Renal pelvis (tissue), 1 donor: ENCODE measurements at regions not wholly inside any gene's neighbourhood (a gene's known extent, or its start where the extent isn't known, plus 50 kb on each side); places are given as distances from the start of the nearest gene placed in this dataset.

Experiments used
- DNase-seq: peaks from one replicate; pipeline ENCODE4 v3.0.0-alpha.2; 2013

DNA sequence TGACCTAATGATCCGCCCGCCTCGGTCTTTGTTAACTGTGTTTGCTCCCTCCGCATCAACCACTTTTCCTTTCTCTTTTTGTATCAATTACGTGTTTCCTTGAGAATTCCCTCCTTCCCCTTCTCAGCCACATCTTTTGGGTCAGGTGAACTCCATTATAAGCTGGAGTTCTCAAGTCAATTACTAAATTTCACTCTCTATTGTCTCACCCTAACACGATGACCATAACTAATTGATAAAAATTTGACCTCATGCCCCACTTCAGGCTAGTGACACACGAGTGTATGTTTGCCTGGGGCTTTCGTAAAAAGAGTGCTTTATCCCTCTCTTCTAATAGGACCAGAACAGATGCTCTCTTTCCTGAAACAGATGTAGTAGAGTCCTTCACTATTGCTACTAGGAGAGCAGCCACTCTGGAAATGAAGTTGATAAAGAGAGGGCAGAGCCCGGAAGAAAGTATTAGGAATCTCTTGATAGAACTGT, 403.6 kb upstream of the ANXA10 start:
- no peak for DNase-seq

DNA sequence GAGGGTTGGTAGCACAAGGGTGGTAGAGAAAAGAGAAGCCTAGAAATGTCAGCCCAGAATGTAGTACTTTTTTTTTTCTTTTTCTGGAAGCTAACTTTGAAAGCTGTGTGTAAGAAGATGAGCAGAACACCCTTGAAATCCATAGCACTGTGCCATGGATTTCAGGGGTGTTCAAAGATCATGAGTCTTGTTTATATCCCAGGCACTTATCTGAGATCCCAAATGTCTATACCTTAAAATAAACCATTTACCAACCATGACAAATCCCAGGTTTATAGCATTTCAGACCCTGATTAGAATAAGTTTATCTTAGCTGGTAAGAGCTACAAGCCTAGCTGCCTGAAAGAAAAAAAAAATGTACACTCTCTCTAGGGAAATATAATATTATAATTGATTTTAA, 389.9 kb upstream of the ANXA10 start:
- no peak for DNase-seq

DNA sequence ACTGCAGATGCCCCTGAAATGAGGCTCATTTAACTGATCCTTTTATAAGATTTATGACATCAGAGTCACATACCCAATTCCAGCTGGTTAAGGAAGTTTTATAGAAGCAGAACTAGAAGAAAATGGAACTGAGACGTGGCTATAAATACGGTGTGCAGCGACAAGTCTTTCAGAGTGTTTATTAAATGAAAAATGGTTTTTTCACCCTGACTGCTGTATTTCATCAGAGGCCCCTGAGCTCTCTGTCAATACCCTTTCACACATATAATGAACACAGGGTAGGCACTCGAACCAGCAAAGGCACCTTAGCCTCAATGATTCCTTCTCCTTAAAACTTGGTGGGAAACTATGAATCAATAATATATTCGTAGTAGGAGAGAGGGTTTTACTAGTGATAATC, 380.8 kb upstream of the ANXA10 start:
- no peak for DNase-seq

DNA sequence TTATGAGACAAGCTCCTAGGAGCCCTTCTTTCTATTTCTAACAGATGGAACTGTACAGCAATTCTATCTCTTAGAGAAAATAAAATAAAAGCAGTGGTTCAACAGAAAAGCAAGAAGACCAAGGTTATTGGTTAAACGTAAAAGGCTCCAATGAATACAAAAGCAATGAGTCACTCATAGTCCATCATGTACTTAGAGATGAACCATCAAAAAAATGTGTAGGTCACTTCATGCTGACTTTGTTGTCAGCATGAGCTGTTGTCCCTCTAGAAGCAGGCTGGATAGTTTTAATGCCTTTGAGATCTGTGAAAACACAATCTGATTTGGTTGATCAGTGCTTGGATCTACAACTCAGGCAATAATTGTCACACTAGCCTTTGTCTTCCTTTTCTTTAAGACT, 378.6 kb upstream of the ANXA10 start:
- DNase-seq = no peak

DNA sequence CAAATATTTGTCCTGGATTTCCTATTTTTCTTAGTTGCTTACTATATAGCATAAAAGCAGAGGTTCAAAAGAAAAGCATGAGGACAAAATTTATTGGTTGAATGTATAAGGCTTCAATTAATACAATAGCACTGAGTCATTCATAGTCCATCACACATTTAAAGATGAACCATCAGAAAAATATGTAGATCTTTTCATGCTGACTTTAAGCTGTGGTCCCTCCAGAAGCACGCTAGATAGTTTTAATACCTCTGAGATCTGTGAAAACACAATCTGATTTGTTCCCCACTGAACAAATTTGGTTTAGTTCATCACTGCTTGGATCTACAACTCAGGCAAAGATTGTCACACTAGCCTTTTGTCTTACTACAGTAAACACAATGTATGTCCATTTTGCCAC, 377.2 kb upstream of the ANXA10 start:
- no peak for DNase-seq

DNA sequence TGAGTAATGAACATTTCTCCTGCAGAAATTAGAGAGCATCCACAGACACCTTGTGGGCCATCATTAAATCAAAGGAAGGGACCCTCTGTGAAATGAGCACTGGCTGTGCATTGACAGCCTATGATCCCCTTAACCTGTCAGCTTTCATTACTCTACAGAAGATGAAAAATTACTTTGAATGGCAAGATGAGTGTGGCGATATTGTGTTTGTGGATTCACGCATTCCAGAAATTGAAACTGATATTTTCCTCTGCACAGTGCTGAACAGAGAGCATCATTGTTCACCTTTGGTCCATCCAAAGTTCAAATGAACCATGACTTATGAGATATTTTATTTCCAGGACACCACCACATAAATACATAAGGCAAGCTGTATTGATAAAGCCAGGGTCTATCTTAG, 374.8 kb upstream of the ANXA10 start:
- no peak for DNase-seq

DNA sequence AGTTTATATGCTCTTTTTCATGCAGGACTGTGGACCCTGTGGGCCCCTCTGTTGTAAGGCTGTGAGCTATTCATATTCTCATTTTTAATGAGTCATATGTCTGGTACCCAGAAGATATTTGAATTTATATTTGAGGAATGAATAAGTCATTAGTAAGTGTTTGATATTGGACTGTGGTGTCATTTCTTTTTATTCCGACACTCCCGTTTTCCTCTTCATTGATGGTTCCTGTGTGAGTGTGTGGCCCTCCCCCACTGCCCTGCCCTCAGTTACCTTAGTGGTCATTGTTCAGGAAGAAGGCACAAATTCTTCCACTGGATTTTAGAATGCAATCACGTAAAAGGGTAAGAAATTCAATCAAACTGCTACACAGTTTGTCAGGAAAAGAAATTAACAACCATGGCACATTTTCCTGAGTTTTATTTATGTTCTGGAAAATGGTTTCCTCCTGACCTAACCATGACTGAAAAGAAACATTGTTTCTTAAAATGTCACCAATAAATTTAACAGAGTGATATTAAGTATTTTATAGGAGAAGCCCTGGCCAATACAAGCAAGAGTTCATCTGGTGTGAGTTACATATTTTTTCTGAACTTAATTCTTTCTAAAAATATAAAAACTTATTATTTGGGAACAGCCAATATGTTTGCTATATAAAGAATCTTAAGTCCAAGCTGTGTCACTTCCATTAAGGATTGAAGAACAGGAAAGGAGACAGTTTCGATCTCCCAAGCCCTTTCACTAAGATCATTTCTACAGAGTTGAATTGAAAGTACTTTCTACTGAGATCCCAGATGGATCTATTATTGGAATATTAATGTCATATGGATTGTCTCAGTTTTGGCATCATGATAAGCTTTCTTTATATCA, 370.5 kb upstream of the ANXA10 start:
- DNase-seq = peak; percentile 23

DNA sequence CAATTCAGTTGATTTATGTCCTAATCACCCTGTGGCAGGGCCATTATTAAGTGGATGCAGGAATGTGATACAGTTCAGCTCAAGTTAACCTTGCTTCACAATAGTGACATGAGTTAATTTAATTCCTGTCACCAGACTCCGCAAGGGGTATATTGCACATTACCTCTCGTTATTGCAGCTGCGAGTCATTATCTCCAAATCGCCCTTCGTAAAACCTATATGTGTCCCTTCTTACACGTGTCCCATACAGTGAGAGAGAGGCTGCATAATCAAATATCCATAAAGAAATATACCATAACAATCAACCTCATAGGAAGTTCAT, 369.9 kb upstream of the ANXA10 start:
- DNase-seq = peak; percentile 47

DNA sequence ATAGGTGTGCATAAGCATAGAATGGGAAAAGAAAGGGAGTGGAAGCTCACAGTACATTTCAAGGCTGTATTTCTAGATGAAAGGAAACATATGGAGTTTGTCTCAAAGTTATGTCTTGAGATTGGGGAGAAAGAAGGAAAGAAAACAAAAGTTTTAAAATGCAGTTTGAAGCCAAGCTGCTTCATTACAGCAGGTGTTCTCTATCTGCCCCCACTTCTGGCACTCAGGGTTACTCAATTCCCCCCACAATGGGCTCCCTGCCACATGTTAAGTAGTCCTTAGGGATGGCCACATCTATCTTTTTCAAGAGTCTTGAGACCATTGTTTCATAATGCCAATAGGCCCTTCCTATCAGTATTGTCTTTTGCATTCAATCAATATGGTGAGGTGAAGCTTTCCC, 367.4 kb upstream of the ANXA10 start:
- DNase-seq = peak; percentile 33

DNA sequence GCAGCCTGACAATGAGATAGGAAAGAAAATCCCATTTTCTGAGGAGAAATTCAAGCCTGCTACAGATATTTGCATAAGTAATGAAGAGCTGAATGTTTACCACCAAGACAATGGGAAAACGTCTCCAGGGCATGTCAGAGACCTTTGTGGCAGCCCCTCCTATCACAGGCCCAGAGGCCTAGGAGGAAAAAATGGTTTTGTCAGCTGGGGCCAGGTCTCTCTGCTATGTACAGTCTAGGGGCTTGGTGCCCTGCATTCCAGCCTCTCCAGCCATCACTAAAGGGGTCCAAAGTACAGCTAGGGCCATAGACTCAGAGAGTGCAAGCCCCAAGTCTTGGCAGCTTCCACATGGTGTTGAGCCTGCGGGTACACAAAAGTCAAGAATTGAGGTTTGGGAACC, 361.6 kb upstream of the ANXA10 start:
- DNase-seq = no peak

DNA sequence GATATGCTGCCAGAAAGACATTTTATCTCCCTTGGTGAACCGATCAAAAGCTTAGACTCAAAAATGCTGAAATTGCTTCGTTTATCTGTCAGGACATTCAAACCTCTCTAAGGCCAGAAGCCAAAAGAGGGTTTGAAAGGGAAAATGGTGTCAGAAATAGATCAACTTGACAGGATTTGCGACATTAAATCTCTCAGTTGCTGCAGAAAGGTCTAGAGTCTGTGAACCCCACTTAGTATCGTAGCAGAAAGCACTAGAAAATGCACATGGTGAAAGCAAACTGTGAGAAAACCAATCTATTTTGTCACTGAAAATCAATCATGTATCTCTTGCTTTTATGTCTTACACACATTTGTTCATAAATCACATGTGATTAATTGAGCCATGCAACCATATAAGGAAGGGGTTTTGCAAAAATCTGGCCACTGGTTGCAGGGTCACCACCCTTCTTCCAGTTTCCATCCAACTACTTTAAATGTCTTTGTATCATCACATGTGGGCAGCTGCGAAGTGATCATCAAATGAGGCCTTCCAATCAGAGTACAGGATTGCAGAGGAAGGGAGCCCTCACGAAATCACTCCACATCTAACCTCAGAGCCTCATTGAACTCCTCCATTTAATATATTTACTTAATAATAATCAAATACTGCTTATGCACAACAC, 347.2 kb upstream of the ANXA10 start:
- no peak for DNase-seq

DNA sequence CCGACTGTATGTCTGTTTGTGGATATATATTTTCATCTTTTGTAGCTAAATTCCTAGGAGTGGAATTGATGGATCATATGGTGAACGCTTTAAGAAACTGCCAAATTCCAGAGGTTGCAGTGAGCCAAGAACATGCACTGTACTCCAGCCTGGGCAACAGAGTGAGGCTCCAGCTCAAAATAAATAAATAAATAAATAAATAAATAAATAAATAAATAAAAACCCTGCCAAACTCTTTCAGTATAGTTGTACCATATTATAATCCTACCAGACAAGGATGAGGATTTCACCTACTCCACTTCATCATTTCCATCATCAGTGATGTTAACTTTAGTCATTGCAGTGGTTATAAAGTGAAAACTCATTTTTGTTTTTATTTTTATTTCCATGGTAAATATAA, 325.1 kb upstream of the ANXA10 start:
- DNase-seq = no peak

DNA sequence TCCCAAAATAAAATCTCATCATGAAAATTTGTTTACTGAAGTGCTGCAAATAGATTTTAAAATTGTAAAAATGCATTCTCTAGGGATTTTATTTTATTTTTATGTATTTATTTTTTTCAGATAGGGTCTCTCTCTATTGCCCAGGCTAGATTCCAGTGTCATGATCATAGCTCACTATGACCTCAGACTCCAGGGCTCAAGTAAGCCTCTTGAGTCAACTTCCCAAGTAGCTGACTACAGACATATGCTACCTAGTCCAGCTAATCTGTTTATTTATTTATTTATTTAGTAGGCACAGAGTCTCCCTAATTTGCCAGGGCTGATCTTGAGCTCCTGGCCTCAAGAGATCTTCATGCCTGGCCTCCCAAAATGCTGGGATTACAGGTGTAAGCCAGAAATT, 317.7 kb upstream of the ANXA10 start:
- no peak for DNase-seq

DNA sequence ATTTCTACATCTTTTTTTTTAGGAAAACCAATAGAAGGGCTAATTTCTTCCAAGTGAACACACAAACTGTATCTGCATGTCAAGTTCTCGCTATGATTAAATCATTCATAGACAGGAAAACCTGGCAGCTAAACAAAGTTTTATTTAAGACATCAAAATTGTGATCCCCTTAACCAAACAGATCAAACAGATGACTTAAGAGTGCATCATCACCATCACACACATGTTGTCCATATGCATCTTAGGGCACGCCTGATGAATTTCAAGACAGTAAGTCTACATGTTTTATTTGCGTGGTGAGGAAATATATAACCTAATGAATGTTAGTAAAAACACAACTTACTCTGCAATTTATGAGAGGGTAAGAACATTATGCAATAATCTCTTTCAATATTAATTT, 317.0 kb upstream of the ANXA10 start:
- DNase-seq = no peak

DNA sequence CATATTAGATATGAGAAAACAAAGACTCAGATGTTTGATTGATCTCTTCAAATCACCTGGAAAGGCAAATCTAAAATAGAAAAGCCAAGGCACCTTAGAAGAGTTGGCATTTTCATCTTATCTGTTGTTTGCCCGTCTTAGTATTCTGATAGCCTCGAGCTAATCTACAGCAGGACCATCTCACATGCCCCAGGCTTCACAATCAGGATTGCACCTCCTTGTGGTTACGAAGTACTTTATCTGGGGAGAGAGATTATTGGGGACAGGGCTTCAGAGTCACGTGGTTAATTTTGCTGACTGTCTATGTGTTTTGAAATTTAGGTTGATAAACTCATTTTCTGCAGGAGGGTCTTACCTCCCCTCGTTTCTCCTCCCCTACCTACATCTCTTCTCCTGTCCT, 313.1 kb upstream of the ANXA10 start:
- no peak for DNase-seq

DNA sequence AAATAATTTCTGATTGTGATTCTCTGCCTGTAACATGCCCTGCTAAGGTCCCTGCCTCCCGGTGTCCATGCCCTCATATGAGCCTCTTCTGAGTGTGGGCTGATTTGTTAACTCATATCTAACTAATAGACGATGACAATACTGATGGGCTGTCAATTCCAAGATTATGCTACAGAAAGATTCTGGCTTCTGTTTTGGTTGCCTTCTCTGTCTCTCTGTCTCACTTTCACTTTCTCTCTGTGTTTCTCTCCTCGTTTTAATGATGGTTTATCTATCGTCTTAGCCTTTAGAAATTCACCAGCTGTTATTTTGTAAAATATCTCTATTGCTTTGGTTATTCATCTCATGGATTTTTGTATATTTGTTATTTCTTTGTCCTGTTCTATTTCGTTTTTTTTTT, 312.5 kb upstream of the ANXA10 start:
- DNase-seq = no peak

DNA sequence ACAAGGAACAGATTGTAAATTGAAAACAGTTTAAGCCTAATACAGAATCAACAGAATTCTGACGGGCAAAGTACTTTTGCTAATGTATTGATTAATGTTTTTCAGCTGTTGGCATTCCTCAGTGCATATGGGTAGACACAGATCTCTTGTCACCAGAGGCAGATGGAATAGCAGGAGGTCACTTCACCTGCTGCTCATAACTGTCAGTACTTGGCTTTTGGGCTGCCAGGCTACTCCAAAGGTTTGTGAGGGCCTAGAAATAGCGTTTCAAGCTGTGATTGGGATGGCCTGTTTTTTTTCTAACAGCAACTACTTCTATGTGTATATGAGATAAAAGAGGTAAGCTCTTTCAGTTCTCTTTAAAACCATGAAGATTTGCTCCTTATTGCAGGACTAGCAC, 307.5 kb upstream of the ANXA10 start:
- DNase-seq = no peak

DNA sequence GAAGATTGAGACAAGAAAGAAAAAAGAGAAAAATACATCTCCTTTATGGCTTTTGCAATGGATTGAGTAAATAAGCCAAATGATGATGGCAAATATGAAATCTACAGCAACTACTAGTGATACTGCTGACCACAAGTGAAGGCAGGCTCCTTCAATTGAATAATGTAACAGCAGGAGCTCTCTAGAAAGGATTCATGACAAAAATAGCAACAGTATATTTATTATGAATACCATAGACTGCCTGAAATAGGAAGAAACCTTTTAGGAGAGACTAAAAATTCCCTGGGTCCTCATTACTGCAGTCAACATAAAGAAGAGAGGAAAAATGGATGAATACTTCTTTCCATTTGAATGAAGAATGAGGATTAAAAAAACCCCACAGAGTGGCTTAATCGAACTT, 306.8 kb upstream of the ANXA10 start:
- no peak for DNase-seq

DNA sequence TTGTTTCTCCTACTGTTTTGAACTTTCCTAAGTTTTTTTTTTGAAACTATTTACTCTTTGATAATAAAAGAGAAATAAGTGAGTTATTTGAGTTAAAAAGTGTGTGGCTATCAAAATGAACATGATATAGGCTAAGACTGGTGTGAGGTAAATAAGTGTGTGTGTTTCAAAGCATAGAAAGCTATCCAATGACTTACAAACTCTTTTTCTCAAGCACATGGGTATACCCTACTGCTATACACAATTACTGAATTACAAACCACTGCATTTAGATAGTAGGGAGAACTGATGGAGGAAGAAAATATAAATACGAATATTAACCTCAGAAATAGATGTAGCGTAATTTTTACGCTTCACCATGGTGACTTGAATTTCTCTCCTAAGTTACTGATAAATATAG, 305.8 kb upstream of the ANXA10 start:
- DNase-seq = no peak

DNA sequence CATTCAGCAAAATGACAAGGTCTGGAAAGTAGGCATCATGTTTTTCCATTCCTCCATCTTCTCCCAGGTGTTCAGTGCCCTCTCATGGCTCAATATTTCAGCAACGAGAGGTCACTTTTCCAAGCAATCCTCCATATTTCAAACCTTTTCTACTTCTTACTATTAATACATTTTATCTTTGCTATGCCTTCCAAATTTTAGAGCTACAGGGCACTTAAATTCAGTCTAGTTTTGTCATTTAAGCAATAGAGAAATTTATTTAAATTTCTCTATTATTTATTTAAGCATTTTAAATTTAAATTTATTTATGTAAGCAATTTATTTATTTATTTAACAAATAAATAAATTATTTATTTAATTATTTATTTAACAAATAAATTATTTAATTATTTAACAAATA, 305.1 kb upstream of the ANXA10 start:
- DNase-seq = no peak

DNA sequence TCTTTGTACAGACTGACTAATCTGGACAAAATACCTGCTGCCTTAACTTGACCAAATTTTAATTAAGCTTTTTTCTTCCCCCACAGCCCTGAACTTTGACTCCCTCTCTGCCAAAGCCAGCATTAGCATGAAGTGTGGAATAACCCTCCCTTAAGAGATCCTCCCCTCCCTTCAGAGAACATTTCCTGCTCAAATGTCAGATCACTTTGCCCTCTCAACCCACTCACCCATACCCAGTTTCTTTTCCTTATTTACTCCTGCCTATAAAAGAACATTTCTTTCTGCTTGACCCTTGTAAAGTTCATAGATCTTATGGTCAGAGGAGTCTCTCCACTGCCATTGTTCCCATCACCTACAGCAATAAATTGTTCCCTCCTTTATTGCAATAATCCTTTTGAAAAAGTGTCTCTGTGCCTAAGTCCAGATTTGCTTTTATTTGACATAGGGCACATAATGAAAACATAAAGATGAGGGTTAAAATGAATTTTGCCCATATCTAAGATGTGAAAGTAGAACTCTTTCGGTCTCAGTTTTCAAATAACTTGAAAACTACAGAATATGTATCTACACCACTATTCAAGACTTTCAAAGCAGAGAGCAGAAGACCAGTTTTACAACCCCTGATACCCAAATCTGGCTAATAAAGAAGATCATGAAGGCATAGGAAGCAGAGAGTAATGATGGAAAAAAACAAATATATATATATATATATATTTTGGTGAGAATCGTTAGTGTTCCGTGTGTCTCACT, 289.7 kb upstream of the ANXA10 start:
- DNase-seq = no peak

DNA sequence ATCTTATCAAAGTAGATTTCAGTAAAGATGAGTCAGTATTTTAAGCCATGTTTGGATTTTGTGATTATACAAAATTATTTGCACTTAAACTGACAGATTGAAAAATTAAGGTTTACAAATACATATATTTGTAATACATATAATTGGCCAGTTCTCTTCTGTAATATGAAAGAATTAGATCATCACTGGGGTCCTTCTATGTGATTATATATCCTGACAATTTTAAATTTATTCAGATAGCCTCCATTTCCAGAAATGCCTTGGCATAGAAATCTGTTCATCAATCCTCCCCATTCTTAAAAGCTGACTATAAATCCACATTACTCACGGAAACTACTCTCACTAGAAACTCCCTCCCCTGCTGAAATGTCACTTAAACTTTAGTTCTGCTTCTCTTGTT, 280.4 kb upstream of the ANXA10 start:
- DNase-seq = no peak

DNA sequence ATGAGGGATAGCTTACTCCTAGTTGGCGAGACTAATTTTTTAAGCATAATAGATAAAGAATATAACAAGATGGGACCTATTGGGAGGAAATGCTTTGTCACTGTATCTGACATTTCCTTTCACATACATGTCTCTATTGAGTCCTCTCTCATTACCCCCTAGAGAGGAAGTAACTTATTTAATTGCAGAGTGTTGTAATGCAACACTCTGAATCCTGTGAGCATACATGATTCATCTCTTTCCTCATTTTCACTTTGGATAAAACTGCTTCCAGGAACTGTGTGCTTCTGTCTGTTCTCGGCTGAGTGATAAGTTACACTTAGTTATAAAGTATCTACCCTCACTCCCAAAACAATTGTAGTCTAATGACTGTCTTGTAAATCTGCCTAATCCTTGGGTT, 266.1 kb upstream of the ANXA10 start:
- no peak for DNase-seq
